Gastroesophageal sphincter (tissue), 3 donors: ENCODE measurements at regions not wholly inside any gene's neighbourhood (a gene's known extent, or its start where the extent isn't known, plus 50 kb on each side); places are given as distances from the start of the nearest gene placed in this dataset.

ENCODE experiments used
- POLR2A ChIP-seq, 2 donors: fragments of 450-650 bp; IDR thresholded peaks; one replicate each; pipeline ENCODE4 v1.6.1; 2017; ENCODE audit warnings: antibody characterized with exemption in 2 of 2, mild to moderate bottlenecking in 2 of 2, moderate library complexity in 1 of 2
- TF ChIP-seq, protein P1 (sequence below), 4 experiments: fragments of 200-600 bp in 2 of 4; fragments of 450-650 bp in 2 of 4; sonication (generic) in 1 of 4; IDR thresholded peaks; one replicate each; pipeline ENCODE4 v1.5.1; 2017 to 2019; ENCODE audit warnings: antibody characterized with exemption in 4 of 4, mild to moderate bottlenecking in 2 of 4, moderate library complexity in 2 of 4

DNA sequence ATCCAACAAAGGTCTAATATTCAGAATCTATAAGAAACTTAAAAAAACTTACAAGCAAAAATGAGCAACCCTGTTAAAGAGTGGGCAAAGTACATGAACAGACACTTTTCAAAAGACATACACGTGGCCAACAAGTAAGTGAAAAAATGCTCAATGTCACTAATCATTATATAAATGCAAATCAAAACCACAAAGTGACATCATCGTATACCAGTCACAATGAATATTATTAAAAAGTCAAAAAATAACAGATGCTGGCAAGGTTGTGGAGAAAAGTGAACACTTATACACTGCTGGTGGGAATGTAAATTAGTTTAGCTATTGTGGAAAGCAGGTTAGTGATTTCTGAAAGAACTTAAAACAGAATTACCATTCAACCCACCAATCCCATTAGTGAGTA is 199.1 kb downstream of the SNAPC1 start:
- TF ChIP-seq, protein P1, sequence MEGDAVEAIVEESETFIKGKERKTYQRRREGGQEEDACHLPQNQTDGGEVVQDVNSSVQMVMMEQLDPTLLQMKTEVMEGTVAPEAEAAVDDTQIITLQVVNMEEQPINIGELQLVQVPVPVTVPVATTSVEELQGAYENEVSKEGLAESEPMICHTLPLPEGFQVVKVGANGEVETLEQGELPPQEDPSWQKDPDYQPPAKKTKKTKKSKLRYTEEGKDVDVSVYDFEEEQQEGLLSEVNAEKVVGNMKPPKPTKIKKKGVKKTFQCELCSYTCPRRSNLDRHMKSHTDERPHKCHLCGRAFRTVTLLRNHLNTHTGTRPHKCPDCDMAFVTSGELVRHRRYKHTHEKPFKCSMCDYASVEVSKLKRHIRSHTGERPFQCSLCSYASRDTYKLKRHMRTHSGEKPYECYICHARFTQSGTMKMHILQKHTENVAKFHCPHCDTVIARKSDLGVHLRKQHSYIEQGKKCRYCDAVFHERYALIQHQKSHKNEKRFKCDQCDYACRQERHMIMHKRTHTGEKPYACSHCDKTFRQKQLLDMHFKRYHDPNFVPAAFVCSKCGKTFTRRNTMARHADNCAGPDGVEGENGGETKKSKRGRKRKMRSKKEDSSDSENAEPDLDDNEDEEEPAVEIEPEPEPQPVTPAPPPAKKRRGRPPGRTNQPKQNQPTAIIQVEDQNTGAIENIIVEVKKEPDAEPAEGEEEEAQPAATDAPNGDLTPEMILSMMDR (IDR thresholded peaks at IDR 0.05): no peak
- TF ChIP-seq POLR2A (IDR thresholded peaks at IDR 0.05): no peak
